Suprapubic skin (tissue), 4 donors: ENCODE measurements at regions not wholly inside any gene's neighbourhood (a gene's known extent, or its start where the extent isn't known, plus 50 kb on each side); places are given as distances from the start of the nearest gene placed in this dataset.
"Not testable (repeated sequence)": the region's sequence is repeated elsewhere in the genome, so short reads cannot be mapped to it uniquely, and the experiment has no call there.

ENCODE experiments used
- DNase-seq, 2 donors: peaks; one replicate each; pipeline ENCODE4 v3.0.0-alpha.2; 2019; ENCODE audit warnings: low spot score in 2 of 2
- H3K27ac ChIP-seq: fragments of 200-600 bp; sonication (generic); one replicate; pipeline ENCODE4 v1.5.1; 2019
- H3K27me3 ChIP-seq: fragments of 200-600 bp; sonication (generic); one replicate; pipeline ENCODE4 v1.5.1; 2019
- H3K36me3 ChIP-seq: fragments of 200-600 bp; sonication (generic); one replicate; pipeline ENCODE4 v1.5.1; 2019
- H3K4me1 ChIP-seq: fragments of 200-600 bp; sonication (generic); one replicate; pipeline ENCODE4 v1.5.1; 2019
- H3K4me3 ChIP-seq: fragments of 200-600 bp; sonication (generic); one replicate; pipeline ENCODE4 v1.5.1; 2019; ENCODE audit warnings: mild to moderate bottlenecking
- H3K9me3 ChIP-seq: fragments of 200-600 bp; sonication (generic); one replicate; pipeline ENCODE4 v1.5.1; 2019
- EP300 ChIP-seq: sonication (generic); formaldehyde crosslinking; IDR thresholded peaks from one replicate; pipeline ENCODE4 v1.6.1; 2017; ENCODE audit warnings: antibody characterized with exemption
- POLR2A ChIP-seq, 2 donors: fragments of 450-650 bp; IDR thresholded peaks; one replicate each; pipeline ENCODE4 v1.6.1; 2017; ENCODE audit warnings: antibody characterized with exemption in 2 of 2, mild to moderate bottlenecking in 2 of 2, moderate library complexity in 2 of 2
- POLR2AphosphoS5 ChIP-seq, 3 donors: sonication (generic); formaldehyde crosslinking; IDR thresholded peaks; one replicate each; pipeline ENCODE4 v1.6.1; 2017; ENCODE audit warnings: antibody characterized with exemption in 3 of 3
- WGBS: methylation state at CpG from one replicate; pipeline ENCODE4 v1.1.5; 2018; 5-methylcytosine and 5-hydroxymethylcytosine counted together
- TF ChIP-seq, protein P1 (sequence below), 2 donors: fragments of 200-600 bp in 1 of 2; fragments of 450-650 bp in 1 of 2; sonication (generic) in 1 of 2; IDR thresholded peaks; one replicate each; pipeline ENCODE4 v1.5.1; 2016 to 2019; ENCODE audit warnings: antibody characterized with exemption in 2 of 2, mild to moderate bottlenecking in 1 of 2, moderate library complexity in 1 of 2

DNA sequence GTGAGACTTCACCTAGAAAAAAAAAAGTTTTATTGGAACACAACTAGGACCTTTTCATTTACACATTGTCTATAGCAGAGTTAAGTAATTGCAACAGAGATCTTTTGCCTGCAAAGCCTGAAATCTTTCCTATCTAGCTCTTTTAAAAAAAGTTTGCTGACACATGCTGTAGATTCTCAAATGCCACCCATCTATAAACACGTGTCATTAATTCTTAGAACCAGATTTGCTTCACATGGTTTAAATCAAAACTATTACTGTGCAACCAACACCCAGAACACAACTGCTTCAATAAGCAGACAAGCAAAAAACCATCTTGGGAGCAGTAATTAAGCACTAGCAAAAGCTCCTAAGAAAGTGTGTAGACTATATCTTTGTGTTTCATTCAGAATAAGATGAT lies 55.0 kb downstream of the OXSM start:
- TF ChIP-seq EP300: no peak
- Histone ChIP-seq H3K36me3 (no peaks in the 10 kb centered on the region), H3K4me1 (no peaks in the 10 kb centered on the region), H3K4me3 (no peak overlapping the region), H3K9me3 (no peaks in the 10 kb centered on the region), H3K27ac (no peak overlapping the region), H3K27me3 (no peaks in the 10 kb centered on the region)
- WGBS: 32% methylated on average over 1 of the region's 1 CpG
- DNase-seq: no peak

DNA sequence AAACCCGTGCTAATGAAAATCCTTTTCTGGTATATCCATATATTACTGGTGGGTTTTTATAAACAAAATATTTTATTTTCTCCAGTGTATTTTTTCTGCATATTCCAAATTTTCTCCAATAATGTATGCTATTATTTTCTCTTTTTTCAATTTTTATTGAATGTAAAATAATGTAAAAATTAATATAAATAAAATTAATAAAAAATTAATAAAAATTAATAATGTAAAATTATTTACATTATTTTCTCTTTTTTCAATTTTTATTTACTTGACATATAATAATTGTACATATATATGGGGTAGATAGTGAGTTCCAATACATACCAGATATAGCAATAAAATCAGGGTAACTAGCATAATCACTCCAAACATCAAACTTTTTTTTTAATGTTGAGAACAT lies 56.4 kb downstream of the OXSM start:
- WGBS: 91% methylated on average over 1 of the region's 1 CpG
- TF ChIP-seq POLR2A (IDR thresholded peaks at IDR 0.05): no peak
- TF ChIP-seq, protein P1, sequence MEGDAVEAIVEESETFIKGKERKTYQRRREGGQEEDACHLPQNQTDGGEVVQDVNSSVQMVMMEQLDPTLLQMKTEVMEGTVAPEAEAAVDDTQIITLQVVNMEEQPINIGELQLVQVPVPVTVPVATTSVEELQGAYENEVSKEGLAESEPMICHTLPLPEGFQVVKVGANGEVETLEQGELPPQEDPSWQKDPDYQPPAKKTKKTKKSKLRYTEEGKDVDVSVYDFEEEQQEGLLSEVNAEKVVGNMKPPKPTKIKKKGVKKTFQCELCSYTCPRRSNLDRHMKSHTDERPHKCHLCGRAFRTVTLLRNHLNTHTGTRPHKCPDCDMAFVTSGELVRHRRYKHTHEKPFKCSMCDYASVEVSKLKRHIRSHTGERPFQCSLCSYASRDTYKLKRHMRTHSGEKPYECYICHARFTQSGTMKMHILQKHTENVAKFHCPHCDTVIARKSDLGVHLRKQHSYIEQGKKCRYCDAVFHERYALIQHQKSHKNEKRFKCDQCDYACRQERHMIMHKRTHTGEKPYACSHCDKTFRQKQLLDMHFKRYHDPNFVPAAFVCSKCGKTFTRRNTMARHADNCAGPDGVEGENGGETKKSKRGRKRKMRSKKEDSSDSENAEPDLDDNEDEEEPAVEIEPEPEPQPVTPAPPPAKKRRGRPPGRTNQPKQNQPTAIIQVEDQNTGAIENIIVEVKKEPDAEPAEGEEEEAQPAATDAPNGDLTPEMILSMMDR (IDR thresholded peaks at IDR 0.05): no peak
- no peak for TF ChIP-seq EP300
- no peak for TF ChIP-seq POLR2AphosphoS5 (IDR thresholded peaks at IDR 0.05)
- H3K9me3 ChIP-seq: no peaks in the 10 kb centered on the region

DNA sequence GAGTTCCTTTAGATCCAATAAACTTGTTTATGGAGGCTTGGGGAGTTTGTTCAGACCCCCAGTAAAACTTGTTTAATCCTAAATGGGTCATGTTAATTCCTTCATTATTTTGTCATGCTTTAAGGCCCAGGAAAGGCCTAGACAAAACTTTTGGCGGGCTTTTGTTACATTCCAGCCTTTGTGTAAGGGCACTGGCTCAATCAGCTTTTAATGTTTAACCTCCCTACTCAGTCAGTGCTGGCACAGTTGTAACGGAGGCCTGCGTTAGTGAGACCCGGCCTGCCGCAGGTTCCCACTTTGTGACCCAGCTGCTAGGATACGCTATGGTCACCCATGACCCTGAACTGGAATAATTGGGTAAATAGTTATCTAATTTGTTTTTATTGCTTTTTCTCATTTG lies 59.2 kb downstream of the OXSM start:
- Histone ChIP-seq H3K27ac (no peak overlapping the region), H3K9me3 (no peaks in the 10 kb centered on the region), H3K4me1 (no peaks in the 10 kb centered on the region), H3K36me3 (no peaks in the 10 kb centered on the region), H3K4me3 (no peak overlapping the region), H3K27me3 (no peaks in the 10 kb centered on the region)
- DNase-seq: no peak
- WGBS: 98% methylated on average over 6 of the region's 6 CpGs
- TF ChIP-seq, protein P1 (IDR thresholded peaks at IDR 0.05): no peak
- TF ChIP-seq EP300 (no peak), POLR2A (IDR thresholded peaks at IDR 0.05) (no peak), POLR2AphosphoS5 (IDR thresholded peaks at IDR 0.05) (no peak)

More for the DNA sequence above, 56.4 kb downstream of the OXSM start:
- no peaks in the 10 kb centered on the region for H3K27me3 ChIP-seq
- no peak for DNase-seq
- H3K36me3 ChIP-seq: no peaks in the 10 kb centered on the region
- H3K4me3 ChIP-seq: no peak overlapping the region
- no peak overlapping the region for H3K27ac ChIP-seq
- H3K4me1 ChIP-seq: no peaks in the 10 kb centered on the region

DNA sequence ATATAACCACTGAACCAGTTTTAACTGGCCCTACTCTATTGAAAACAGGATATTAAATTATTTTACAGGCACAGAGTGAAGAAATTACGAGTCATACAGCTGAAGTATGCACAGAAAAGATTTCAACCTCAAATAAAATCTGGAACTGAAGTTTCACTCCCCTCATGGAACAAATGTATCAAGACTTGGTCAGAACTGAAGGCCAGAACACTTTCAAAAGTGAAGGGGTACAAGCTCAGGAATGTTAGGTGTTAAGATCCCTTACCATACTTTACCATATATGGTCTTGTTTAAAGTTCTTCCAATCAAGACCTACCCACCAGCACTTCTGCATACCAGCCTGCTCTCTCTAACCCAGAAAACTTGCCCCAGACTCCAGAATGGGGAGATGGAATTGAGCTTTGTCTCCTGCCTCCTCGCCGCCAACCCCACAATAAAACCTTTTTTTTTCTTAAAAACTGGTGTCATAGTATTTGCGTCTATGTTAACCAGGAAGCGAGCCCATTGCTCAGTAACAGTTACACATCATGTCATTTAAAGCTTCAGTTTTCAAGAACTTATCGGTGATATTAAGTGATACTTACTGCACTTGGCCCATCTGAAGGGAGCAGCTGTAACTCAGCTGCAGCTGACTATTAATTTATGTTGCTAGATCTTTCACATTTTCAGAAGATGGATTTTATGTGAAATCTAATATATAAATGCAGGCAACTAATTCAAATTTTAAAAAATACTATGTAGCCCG lies 59.9 kb downstream of the OXSM start:
- TF ChIP-seq POLR2AphosphoS5 (IDR thresholded peaks at IDR 0.05): no peak
- TF ChIP-seq EP300: no peak
- TF ChIP-seq, protein P1 (IDR thresholded peaks at IDR 0.05): no peak
- no peak for TF ChIP-seq POLR2A (IDR thresholded peaks at IDR 0.05)
- DNase-seq: no peak
- H3K9me3 ChIP-seq: no peaks in the 10 kb centered on the region
- H3K27ac ChIP-seq: no peak overlapping the region
- H3K36me3 ChIP-seq: no peaks in the 10 kb centered on the region
- H3K4me3 ChIP-seq: no peak overlapping the region
- no peaks in the 10 kb centered on the region for H3K27me3 ChIP-seq
- 91% methylated on average over 7 of the region's 7 CpGs for WGBS
- no peaks in the 10 kb centered on the region for H3K4me1 ChIP-seq

DNA sequence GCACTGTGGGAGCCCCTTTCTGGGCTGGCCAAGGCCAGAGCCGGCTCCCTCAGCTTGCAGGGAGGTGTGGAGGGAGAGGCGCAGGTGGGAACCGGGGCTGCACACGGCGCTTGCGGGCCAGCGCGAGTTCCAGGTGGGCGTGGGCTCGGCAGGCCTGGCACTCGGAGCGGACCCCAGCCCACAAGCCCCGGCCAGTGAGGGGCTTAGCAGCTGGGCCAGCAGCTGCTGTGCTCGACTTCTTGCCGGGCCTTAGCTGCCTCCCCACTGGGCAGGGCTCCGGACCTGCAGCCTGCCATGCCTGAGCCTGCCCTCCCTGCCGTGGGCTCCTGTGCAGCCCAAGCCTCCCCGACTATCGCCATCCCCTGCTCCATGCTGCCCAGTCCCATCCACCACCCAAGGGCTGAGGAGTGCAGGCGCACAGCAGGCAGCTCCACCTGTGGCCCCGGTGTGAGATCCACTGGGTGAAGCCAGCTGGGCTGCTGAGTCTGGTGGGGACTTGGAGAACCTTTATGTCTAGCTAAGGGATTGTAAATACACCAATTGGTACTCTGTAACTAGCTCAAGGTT lies 61.9 kb downstream of the OXSM start:
- H3K36me3 ChIP-seq, H3K4me1 ChIP-seq, DNase-seq, H3K27me3 ChIP-seq, H3K9me3 ChIP-seq, H3K27ac ChIP-seq, H3K4me3 ChIP-seq: not testable (repeated sequence)
- 96% methylated on average over 19 of the region's 21 CpGs for WGBS

DNA sequence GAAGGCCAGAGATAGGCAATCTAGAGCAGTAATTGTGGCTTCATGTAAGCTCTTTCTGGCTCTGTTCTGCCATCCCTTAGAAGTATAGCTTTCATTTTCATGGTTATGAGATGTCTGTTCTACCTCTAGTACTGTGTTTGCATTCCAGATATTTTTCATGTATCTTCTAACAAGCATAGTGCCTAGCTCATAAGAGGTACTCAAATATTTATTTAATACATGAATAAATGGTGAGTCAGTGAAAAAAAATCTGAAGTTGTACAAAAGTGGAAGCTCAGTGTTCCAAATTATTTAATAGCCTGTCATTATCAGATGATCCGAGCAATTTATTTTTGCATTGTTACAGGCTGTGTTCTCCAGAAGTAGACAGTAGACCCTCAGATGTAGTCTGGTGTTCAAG lies 64.3 kb downstream of the OXSM start:
- no peak for TF ChIP-seq POLR2A (IDR thresholded peaks at IDR 0.05)
- TF ChIP-seq, protein P1 (IDR thresholded peaks at IDR 0.05): no peak
- Histone ChIP-seq H3K27me3 (no peaks in the 10 kb centered on the region), H3K27ac (no peak overlapping the region), H3K4me3 (no peak overlapping the region), H3K9me3 (no peaks in the 10 kb centered on the region), H3K4me1 (no peaks in the 10 kb centered on the region), H3K36me3 (no peaks in the 10 kb centered on the region)
- no peak for DNase-seq
- 48% methylated on average over 1 of the region's 1 CpG for WGBS
